Tongue (tissue), 1 donor: ENCODE measurements at regions not wholly inside any gene's neighbourhood (a gene's known extent, or its start where the extent isn't known, plus 50 kb on each side); places are given as distances from the start of the nearest gene placed in this dataset.

Experiments used
- DNase-seq: peaks from one replicate; pipeline ENCODE4 v3.0.0-alpha.2; 2015

- DNase-seq: no peak
Measured at GRCh38 chr10:112057072-112057471, 126.5 kb downstream of the GPAM start.

DNA sequence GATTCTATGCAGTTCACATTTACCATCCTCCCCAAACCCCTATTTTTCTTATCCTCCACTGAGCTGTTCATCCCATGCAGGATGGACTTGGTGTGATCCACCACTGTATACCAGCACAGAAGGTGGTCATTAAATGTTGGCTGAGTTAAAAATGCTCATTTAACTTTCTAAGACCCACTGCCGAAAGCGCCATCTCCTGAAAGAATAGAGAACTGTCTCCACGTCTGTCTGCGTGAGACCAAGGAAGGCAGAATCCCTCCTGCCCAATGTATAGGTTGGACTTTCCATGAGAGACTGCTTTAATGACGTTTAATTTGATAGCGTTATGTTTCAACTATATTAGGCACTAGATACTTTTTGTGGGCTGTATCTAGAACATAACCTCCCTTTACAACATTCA lies 124.3 kb downstream of the GPAM start:
- no peak for DNase-seq

GRCh38 chr10:112071596-112072133 lies 111.9 kb downstream of the GPAM start:
- no peak for DNase-seq

DNA sequence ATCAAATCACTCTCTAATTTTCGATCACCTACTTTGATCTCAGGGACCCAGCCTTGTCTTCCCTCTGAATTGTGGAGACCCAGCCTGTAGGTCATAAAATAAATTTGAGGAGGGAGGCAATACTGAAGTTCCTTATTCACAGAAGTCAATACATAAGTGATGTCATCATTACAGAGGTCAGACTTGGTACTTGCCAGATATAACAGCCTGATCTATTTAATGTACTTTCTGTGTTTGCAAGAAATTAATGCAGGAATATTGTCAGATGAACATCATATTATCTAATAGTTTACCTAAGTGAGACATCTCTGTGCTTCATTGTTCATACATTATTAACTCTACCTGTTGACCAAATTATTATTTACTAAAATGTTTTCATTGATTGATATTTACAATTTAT lies 105.6 kb downstream of the GPAM start:
- DNase-seq: no peak

- no peak for DNase-seq
Measured at GRCh38 chr10:112080231-112080630, 103.3 kb downstream of the GPAM start.

DNA sequence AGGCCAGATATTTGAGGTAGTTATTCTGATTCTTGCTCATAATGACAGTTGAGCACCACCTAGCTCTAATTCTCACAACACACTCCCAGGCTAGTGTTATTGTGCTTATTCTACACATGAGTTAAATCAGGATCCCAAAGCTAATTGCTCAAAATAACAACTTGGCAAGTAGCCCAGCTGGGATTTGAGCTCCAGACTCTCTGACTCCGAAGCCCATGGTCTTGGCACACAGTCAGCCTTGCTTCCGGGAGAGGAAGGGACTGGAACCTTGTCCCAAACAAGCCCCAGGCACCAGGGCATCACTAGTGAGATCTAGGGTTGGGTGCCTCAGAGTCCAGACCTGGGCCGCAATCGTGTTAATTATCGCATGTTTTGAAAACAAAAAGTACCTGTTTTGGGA lies 101.4 kb downstream of the GPAM start:
- peak; percentile 85 for DNase-seq

- DNase-seq: no peak
Measured at GRCh38 chr10:112083472-112083871, 100.1 kb downstream of the GPAM start.

DNA sequence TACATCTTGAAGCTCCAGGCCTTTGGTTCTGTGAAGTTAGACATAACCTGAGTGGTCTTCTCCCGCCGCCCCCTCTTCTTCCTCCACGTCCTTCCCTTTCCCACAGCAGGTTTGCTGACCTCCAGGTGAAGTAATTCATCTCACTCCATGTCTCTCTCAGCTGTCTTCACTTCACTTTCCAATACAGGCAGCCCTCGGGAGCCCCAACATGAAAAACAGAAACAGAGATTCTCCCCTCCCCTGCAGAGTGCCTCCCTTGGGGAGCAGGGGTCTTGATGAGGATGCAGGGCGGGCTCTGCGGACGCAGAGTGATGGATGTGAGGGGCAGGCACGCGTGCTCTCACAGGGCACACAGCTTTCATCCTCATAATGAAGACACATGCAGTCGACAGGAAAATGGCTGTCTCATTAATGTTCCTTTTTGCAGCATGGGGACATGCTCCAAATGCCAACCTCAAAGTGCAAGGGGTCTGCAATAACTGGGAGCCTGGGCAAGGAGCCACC lies 95.6 kb downstream of the GPAM start:
- no peak for DNase-seq

DNA sequence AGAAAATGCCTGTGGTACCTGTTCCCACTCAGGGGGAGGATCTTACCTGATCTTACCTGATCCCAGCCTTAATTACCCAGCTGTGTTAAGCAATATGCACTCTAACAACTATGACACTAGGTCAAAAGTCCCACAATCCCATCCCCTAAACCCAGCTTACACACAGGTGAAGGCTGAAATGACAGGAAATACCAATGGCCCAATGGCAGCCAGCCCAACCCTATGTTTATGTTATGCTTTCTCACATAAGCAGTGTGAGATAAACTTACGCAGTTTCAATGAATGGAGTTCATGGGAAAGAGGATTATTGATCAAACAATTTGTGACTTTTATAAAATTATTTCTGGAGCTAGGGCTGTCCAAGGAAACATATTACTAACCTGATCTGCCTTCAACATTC lies 91.9 kb downstream of the GPAM start:
- no peak for DNase-seq

DNA sequence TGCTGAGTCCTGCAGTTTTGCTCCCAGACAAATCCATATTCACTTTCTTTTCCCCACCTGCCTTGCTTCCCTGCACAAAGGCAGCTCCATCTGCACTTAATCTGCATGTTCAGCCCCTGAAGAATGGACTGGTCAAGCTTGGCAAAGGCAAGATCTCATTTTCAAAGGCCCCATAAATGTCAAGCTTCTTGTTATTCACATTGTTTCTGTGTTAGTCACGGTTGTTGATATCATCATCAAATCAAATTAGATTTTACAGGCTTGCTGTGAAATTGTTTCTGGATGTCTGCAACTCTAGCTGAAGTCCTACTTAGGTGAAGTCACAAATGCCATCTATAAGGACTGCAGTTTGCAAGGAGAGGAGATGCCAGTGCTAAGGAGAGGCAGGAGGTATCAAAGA lies 91.0 kb downstream of the GPAM start:
- no peak for DNase-seq

GRCh38 chr10:112094984-112095383 lies 88.6 kb downstream of the GPAM start:
- no peak for DNase-seq

GRCh38 chr10:112095731-112096130 lies 87.8 kb downstream of the GPAM start:
- DNase-seq: no peak

GRCh38 chr10:112098682-112099081 lies 84.9 kb downstream of the GPAM start:
- DNase-seq: no peak
